Panc1 (cell line): ENCODE measurements at regions not wholly inside any gene's neighbourhood (a gene's known extent, or its start where the extent isn't known, plus 50 kb on each side); places are given as distances from the start of the nearest gene placed in this dataset.

Experiments used
- ATAC-seq: fragments of 200-7000 bp; cut with Tn5 transposase; 2 replicates; pipeline ENCODE4 v1.9.1; 2020; ENCODE audit warnings: mild to moderate bottlenecking, moderate library complexity
- BruUV-seq: library from RNA; stranded (reverse); fragments of 400-500 nt; replicated peaks from 2 replicates; lab custom pipeline; 2021; lab: Mats Ljungman, UMichigan
- CTCF ChIA-PET: fragments of 300-600 bp; sonication (Branson Sonifier 250); formaldehyde crosslinking; loops from one replicate; lab custom pipeline; 2022; ENCODE audit warnings: antibody characterized with exemption; lab: Charles Lee
- POLR2A ChIA-PET: fragments of 300-600 bp; sonication (Branson Sonifier 250); formaldehyde crosslinking; loops from one replicate; lab custom pipeline; 2022; ENCODE audit warnings: antibody characterized with exemption; lab: Charles Lee
- DNase-seq: peaks from one replicate; pipeline ENCODE4 v3.0.0-alpha.2; 2010; ENCODE audit warnings: low read depth, low spot score
- H3K27ac ChIP-seq: 2 replicates; pipeline ENCODE4 v1.5.1; 2011; ENCODE audit warnings: mild to moderate bottlenecking, low read length, inconsistent platforms
- H3K27me3 ChIP-seq: fragments of 200-500 bp; sonication (Bioruptor generic); 2 replicates; pipeline ENCODE4 v1.6.0; 2014; ENCODE audit warnings: low read length, inconsistent platforms; ENCODE audit not compliant: control insufficient read depth, insufficient read depth
- H3K36me3 ChIP-seq: fragments of 200-500 bp; sonication (Bioruptor generic); 2 replicates; pipeline ENCODE4 v1.5.1; 2014; ENCODE audit warnings: inconsistent platforms, mild to moderate bottlenecking, low read length, moderate library complexity; ENCODE audit not compliant: control insufficient read depth, insufficient read depth
- H3K4me1 ChIP-seq: 2 replicates; pipeline ENCODE4 v1.5.1; 2011; ENCODE audit warnings: inconsistent platforms, mild to moderate bottlenecking, low read length, moderate library complexity; ENCODE audit not compliant: control insufficient read depth, insufficient read depth
- H3K4me3 ChIP-seq, 2 experiments: 2 replicates each; pipeline ENCODE4 v1.5.1; 2011 to 2012; ENCODE audit warnings: low read depth in 2 of 2, low read length in 2 of 2, mild to moderate bottlenecking in 2 of 2, inconsistent platforms in 1 of 2, moderate library complexity in 1 of 2
- H3K9me3 ChIP-seq: fragments of 200-500 bp; sonication (Bioruptor generic); 2 replicates; pipeline ENCODE4 v1.5.1; 2014; ENCODE audit warnings: low read depth, mild to moderate bottlenecking, inconsistent platforms, low read length, moderate library complexity; ENCODE audit not compliant: control insufficient read depth, insufficient read depth
- CTCF ChIP-seq: fragments of 450-650 bp; IDR thresholded peaks from 2 replicates; pipeline ENCODE4 v1.5.1; 2017; ENCODE audit warnings: mild to moderate bottlenecking
- POLR2AphosphoS5 ChIP-seq: IDR thresholded peaks from 2 replicates; pipeline ENCODE4 v1.6.1; 2012; ENCODE audit warnings: mild to moderate bottlenecking, low read depth, low read length, moderate library complexity
- SIN3A ChIP-seq: IDR thresholded peaks from 2 replicates; pipeline ENCODE4 v1.6.1; 2012; ENCODE audit warnings: low read depth, mild to moderate bottlenecking, low read length, moderate library complexity, borderline replicate concordance; ENCODE audit not compliant: insufficient read depth
- TCF7L2 ChIP-seq: IDR thresholded peaks from 2 replicates; pipeline ENCODE4 v1.6.1; 2011; ENCODE audit warnings: mild to moderate bottlenecking, low read depth, low read length, inconsistent platforms
- in situ Hi-C: cut with HindIII; loops from 2 replicates; pipeline ENCODE4 v1.10.0; 2016; ENCODE audit warnings: low sequenced_read_pairs, low pct_unique_long_range_greater_than_20kb
- intact Hi-C: fragments of 100-400 bp; cut with micrococcal nuclease; formaldehyde crosslinking; loops from one replicate; pipeline ENCODE4 v1.10.0; 2022; ENCODE audit not compliant: unreplicated experiment
- TF ChIP-seq, protein P1 (sequence below), 2 experiments: IDR thresholded peaks; 2 replicates each; pipeline ENCODE4 v1.6.1; 2011 to 2012; ENCODE audit warnings: low read depth in 2 of 2, control low read depth in 1 of 2, low read length in 1 of 2, mild to moderate bottlenecking in 1 of 2, moderate library complexity in 1 of 2; ENCODE audit not compliant: insufficient read depth in 1 of 2

DNA sequence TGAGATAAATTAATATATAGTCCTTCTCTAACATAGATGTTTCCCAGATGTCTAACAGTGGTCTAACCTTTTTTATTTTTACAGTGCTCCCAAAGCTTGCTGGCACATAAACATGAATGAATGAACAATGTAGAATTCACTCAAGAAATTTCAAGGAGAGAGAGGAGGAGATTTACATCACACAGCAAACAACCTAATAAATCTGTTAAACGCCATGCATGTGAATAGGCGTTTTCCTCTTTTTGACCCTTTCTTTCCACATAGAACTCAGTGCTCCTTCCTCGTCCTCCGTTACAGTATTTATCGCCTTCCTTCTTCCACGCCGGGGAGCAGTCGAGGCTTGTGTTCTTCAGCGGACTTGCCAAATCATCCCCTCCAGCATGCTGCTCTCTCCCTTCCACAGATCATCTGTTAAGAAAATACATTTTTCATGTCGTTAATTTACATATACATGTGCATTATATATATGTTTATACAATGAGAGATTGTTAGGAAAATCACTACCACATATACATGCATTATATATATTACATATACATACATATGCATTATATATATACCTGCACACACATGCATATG, 93.0 kb downstream of the SLC35B3 start:
- in situ Hi-C loops: no loop called here
- intact Hi-C loops: no loop called here
- BruUV-seq: no TSS peak
- DNase-seq (no peak), ATAC-seq (no peak)
- H3K27ac ChIP-seq: no peak overlapping the region
- no peak overlapping the region for H3K4me3 ChIP-seq
- H3K36me3 ChIP-seq: no peaks in the 10 kb centered on the region
- ChIA-PET POLR2A (no interaction called here), CTCF (no interaction called here)
- H3K9me3 ChIP-seq: no peaks in the 10 kb centered on the region
- no peaks in the 10 kb centered on the region for H3K4me1 ChIP-seq
- TF ChIP-seq, protein P1, sequence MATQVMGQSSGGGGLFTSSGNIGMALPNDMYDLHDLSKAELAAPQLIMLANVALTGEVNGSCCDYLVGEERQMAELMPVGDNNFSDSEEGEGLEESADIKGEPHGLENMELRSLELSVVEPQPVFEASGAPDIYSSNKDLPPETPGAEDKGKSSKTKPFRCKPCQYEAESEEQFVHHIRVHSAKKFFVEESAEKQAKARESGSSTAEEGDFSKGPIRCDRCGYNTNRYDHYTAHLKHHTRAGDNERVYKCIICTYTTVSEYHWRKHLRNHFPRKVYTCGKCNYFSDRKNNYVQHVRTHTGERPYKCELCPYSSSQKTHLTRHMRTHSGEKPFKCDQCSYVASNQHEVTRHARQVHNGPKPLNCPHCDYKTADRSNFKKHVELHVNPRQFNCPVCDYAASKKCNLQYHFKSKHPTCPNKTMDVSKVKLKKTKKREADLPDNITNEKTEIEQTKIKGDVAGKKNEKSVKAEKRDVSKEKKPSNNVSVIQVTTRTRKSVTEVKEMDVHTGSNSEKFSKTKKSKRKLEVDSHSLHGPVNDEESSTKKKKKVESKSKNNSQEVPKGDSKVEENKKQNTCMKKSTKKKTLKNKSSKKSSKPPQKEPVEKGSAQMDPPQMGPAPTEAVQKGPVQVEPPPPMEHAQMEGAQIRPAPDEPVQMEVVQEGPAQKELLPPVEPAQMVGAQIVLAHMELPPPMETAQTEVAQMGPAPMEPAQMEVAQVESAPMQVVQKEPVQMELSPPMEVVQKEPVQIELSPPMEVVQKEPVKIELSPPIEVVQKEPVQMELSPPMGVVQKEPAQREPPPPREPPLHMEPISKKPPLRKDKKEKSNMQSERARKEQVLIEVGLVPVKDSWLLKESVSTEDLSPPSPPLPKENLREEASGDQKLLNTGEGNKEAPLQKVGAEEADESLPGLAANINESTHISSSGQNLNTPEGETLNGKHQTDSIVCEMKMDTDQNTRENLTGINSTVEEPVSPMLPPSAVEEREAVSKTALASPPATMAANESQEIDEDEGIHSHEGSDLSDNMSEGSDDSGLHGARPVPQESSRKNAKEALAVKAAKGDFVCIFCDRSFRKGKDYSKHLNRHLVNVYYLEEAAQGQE (IDR thresholded peaks at IDR 0.05; ENCODE audit: insufficient read depth in 1 of 2, low read depth in 2 of 2, low read length in 1 of 2): no peak
- TF ChIP-seq TCF7L2 (no peak), SIN3A (no peak), POLR2AphosphoS5 (no peak), CTCF (no peak)
- no peaks in the 10 kb centered on the region for H3K27me3 ChIP-seq

- DNase-seq (no peak), ATAC-seq (no peak)
- Histone ChIP-seq H3K4me3 (no peak overlapping the region), H3K27ac (no peak overlapping the region), H3K27me3 (no peaks in the 10 kb centered on the region), H3K36me3 (no peaks in the 10 kb centered on the region), H3K4me1 (no peaks in the 10 kb centered on the region), H3K9me3 (no peaks in the 10 kb centered on the region)
- TF ChIP-seq, protein P1 (IDR thresholded peaks at IDR 0.05; ENCODE audit: insufficient read depth in 1 of 2, low read depth in 2 of 2, low read length in 1 of 2): no peak
- no peak for TF ChIP-seq CTCF
- POLR2A ChIA-PET: no interaction called here
- in situ Hi-C loops (no loop called here), intact Hi-C loops (no loop called here)
- no TSS peak for BruUV-seq
- CTCF ChIA-PET: no interaction called here
These were observed 98.2 kb downstream of the SLC35B3 start for GRCh38 chr6:8337147-8337546.
